CD4-positive, alpha-beta T cell treated with Interleukin-17A for 1 hour (primary cell): ENCODE measurements at regions not wholly inside any gene's neighbourhood (a gene's known extent, or its start where the extent isn't known, plus 50 kb on each side); places are given as distances from the start of the nearest gene placed in this dataset.
"Not testable (repeated sequence)": the region's sequence is repeated elsewhere in the genome, so short reads cannot be mapped to it uniquely, and the experiment has no call there.

ENCODE experiments used
- DNase-seq: peaks from one replicate; pipeline ENCODE4 v3.0.0-alpha.2; 2020

- DNase-seq = no peak
Observed at GRCh38 chr6:67722861-67723261, 912.2 kb upstream of the ADGRB3 start.

DNA sequence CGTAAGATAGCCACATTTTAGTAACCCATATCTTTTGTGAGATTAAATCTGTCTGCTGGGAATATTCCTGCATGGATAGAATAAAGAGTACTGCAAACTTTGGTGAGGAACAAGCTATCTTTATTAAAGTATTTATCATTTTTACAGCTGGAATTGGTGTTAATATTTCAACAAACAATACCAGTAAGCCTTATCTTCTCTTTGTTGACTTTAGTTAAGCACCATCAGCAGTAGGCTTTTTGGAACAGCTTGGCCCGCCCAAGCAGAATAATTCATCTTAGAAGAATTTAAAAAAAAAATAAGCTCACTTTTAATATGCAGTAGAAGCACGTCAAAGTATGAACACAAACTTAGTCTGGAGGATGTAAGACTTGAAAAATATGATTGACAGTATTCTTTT is 917.8 kb upstream of the ADGRB3 start:
- no peak for DNase-seq

- DNase-seq = no peak
Observed at GRCh38 chr6:67706388-67706787, 928.7 kb upstream of the ADGRB3 start.

DNA sequence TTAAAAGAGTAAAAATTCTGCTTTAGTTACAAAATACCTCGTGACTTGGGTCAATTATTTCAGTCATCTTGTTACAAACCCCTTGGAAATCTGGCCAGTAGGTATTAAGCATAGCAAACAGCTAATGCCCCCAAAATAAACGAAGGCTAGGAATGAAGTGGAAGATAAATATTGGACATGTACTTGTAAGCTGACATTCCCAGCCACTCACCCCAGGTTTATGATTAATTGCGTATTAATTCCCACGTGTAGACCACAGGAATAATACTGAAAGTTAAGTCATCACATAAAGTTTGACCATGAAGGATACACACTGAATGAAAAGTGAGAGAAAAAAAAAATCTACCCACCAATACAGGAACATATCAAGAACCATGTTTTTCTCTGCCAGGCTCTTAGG is 936.5 kb upstream of the ADGRB3 start:
- no peak for DNase-seq

GRCh38 chr6:67694127-67694526 is 941.0 kb upstream of the ADGRB3 start:
- DNase-seq = no peak

DNA sequence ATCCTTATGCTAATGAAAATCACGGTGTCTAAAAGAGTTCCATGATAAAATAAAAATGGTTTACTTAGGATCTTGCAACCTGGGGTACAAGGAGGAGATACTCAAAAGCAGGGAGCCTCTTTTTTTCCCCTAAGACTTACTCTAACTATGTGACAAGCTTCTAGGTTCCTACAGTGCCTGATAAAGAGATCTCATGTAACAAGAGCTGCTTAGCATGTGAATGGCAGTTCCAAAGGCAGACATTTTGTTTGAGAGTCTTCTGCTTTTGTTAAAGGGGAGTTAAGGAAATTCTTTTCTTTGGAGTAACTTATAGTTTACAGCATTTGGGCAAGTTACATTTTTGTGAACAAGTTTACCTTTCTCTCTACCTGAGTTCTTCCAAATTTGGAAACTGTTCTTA is 945.8 kb upstream of the ADGRB3 start:
- no peak for DNase-seq

- DNase-seq = no peak
Observed at GRCh38 chr6:67687396-67687795, 947.7 kb upstream of the ADGRB3 start.

- not testable (repeated sequence) for DNase-seq
Observed at GRCh38 chr6:67686225-67686624, 948.9 kb upstream of the ADGRB3 start.

GRCh38 chr6:67683960-67684359 is 951.1 kb upstream of the ADGRB3 start:
- DNase-seq = no peak

GRCh38 chr6:67680297-67680932 is 954.7 kb upstream of the ADGRB3 start:
- no peak for DNase-seq

DNA sequence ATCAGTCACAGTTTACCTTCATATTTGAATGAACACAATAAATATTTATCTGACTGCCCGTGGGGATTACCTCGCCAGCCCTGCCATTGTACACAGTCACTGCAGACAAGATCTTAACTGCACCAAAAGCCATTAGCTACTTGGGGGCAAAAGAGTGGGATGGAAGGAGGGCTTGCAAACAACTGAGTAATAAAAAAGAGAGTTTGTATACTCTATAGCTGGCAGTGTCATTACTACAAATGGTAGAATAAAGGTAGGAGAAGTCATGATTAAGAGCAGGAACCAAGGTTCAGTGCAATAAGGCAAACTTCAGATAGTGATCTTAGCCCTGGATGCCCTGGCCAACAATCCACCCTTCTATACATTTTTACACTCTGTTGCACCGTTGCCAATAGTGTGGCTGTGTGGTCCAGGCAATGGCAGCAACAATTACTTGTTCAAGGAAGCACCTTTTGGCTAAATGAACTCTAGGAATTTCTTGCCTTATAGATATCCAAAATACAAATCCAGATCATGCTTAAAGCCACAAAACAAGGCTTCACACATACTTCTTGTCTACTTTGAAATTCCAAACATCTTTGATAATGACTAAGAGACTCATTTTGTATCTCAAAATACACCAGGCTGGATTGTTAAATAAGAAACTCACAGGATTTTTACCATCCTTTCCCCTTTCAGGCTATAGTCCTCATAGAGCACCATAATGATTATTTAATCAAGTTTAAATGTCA is 955.4 kb upstream of the ADGRB3 start:
- no peak for DNase-seq

DNA sequence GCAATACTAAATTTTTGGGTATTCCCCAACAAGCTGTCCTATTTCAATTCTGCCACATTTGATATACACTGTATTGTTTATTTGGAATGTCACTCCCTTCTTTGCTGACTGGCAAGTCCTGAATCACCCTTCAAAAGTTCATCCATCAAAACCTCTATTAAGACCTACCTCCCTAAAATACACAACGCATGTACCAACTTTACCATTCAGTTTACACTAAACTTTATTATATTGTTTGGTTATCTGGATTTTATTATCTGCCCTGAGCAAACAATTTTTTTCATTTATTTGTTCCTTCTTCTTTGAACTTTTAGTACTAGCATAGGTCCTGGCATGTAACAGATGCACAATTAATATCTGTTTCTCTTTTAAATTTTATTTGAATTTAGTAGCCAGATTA is 958.2 kb upstream of the ADGRB3 start:
- DNase-seq = no peak

DNA sequence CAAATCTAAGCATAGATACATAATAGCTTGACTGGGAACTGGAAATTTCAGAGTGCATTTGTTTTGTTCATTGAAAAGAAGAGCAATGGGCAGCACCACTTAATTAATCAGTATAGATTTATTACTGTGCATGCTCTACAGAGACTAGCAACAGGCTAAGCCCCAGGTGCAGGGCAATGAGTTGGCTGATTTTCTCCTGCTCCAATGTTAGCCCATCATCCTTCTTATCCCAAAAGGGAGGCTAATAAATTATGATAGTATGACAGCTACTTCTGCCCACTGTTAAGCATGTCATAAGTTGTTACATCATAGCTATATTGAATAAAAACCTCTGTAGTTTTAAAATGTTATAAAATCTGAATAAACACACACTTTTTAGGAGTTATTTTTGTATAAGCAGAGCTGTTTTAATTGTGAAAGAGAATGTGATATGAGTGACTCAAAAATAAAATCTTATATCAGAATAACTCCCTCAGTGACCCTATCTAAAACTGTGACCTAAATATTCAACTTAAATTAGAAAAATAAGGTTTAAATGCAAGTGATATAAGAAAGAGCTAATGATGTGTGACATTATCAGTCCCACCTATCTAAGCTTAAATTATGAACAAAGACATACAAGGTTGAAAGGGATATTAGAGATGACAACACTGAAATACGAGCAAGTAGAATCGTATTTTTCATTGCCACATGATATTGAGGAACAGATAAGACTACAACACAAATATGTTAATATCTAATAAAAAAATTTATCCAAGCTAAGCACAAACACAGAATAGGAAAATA is 967.3 kb upstream of the ADGRB3 start:
- DNase-seq = no peak

DNA sequence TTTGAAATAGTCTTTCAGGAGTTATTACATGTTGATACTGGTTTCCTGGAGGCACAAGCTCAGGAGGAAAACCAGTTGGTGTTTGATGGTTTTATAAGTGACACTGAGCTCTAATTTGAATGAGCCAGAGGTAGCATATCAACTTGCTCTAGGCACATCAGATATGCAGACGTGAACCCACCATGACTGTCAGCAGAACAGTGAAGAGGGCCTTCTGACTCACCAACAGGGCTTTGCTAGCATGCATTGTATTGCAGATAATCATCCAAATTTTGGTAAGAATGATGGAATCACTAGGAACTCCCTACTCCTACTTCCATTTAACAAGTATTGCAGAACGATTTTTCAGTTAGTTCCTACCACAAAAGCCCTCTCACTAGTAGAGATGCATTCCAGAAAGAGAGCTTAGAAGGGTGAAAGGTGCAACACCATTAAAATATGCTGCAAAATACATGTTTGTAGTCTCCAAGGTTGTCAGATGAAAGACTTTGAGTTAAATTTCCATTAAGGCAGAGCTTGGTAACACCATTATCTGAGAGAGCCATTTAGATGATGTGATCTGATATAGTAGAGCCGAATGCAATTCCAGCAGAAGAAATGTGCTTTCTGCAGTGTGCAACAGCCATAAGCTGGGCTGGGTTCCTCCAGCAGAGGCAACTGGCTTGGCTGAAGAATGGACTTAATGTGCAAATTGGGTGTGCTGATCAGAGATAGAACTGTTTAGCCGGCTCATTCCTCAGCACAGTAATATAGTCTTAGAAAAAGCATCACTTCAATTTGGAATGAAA is 968.7 kb upstream of the ADGRB3 start:
- no peak for DNase-seq

GRCh38 chr6:67664942-67665341 is 970.1 kb upstream of the ADGRB3 start:
- no peak for DNase-seq

GRCh38 chr6:67663105-67663895 is 971.8 kb upstream of the ADGRB3 start:
- DNase-seq = no peak

DNA sequence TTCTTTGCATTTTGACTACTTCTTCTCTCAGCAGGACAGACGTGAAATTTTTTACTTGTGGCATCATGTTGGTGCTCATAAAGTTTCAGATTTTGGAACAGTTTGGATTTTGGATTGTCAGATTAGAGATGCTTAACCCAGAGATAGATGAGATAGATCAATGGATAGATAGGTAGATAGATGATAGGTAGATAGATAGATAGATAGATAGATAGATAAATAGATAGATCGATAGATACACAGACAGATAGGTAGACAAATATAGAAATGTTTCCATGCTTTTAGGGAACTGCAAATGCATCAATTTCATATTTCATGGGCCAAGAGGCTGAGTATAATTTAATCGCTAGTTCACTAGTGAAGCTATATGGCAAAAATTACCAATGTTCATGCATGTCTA is 981.5 kb upstream of the ADGRB3 start:
- DNase-seq = no peak

DNA sequence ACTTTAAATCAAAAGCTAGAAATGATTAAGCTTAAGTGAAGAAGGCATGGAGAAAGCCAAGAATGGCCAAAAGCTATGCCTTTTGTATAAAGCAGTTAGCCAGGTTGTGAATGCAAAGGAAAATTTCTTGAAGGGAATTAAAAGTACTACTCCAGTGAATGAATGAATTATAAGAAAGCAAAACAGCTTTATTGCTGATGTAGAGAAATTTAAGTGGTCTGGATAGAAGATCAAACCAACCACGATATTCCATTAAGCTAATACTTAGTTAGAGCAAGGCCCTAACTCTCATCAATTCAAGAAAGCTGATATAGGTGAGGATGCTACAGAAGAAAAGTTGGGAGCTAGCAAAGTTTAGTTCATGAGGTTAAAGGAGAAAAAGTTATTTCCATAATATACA is 988.5 kb upstream of the ADGRB3 start:
- DNase-seq = no peak

DNA sequence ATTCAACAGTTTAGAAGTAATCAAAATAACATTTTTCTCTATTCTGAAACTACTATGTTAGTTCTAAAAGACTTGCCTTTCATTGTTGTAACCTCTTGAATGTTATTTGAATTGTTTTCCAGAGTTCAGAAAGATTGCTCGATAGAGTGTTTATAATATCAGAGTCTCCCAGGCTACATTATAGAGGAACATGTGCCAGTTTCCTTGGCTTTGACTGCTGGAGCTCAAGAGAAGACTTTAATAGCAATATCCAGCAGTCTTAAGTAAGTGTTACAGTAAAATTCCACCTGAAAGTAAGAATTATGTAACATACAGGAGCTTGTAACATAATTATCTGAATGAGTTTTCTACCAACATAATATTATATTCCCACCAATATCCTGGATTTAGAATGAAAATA is 991.8 kb upstream of the ADGRB3 start:
- DNase-seq = no peak

DNA sequence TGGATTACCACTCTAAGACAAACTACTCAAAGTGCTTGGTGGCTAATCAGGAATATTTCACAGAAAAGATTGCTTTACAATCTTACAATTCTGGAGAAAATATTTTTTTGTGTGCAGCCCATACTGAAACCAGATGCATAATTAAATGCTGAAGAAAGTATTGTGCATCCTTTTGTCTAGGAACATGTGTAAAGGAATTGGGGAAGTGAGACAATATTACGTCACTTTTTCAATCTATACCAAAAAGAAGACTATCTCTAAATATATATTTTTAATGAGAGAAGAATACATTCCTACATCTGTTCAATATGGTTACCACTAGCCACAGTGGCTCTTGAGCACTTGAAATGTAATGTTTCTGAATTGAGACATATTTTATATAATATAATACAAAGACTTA is 992.5 kb upstream of the ADGRB3 start:
- DNase-seq = no peak

DNA sequence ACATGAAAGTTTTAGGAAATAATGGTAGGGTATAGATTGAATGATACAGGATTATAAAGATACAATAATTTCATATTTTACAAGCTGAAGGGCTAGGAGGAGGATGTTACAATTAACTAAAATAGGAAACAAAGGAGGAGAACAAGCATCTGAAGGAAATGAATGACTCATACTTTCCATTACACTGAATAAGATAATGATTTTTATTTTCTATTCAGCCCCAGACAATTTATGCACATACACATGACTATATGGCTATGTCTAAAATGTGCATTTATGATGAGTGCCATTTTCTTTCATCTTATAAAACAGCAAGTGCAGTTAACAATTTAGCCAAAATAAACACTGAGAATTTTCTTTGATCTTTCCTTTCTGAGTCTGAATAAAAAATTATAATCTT is 994.6 kb upstream of the ADGRB3 start:
- no peak for DNase-seq

- no peak for DNase-seq
Observed at GRCh38 chr6:67639161-67639560, 995.9 kb upstream of the ADGRB3 start.
